ENCODE measurements at regions not wholly inside any gene's neighbourhood (a gene's known extent, or its start where the extent isn't known, plus 50 kb on each side); places are given as distances from the start of the nearest gene placed in this dataset.

GRCh38 chr16:72302332-72302731 lies 130.4 kb upstream of the PMFBP1 start:
- no peak for DNase-seq (ENCODE audit: low read depth)

DNA sequence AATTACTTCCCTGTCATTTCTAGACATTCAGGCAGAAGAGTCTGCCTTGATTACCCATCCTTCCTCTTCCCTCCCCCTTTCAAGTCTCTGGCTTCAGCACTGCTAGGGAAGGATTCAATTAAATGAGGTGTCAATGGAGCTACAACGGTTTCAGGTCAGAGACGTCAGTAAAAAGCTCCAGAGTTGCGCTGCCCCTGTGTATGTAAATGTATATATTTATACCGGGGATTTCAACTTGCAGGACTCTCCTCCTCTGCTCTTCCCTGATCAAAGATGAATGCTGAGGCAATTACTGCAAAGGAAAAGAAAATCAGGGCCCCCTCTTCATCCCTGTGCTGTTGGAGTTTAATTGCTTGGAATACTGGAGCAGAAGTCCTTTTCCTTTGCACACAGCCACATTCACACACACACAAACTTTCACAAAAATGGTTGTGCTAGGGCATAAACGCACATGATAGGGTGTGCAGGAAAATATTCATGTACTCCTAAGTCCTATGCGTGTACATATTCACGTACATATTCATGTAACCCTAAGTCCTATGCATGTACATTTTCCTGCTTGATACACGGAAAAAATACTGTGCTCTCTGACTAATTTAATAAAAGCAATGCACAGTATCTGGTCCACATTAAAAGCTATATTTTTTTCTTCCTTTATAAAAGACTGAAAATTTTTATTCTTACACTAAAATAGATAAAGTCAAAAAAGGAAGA lies 129.7 kb upstream of the PMFBP1 start:
- DNase-seq (ENCODE audit: low read depth) = no peak

More at GRCh38 chr16:72302332-72302731, 130.4 kb upstream of the PMFBP1 start:
- no peak overlapping the region for H3K4me3 ChIP-seq (ENCODE audit: low read depth, low read length)

DNA sequence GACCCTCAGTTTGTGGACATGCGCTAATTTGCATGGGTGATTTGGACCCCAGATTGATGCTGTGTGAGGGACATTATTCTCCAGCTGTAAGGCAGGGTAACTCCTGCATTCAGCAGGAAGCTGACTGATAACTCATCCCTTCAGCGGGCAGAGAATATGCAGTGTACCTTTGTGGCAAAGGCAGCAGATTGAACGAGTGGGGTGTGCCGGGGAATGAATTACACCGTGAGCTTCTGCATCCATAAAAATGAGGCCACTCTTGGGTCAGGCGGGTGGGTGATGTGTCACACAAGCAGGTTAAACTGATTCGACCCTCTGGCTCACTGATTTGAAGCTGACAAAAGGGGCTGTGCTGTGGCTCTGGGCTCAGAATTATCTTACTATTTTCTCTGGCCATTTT lies 128.9 kb upstream of the PMFBP1 start:
- DNase-seq (ENCODE audit: low read depth) = no peak

More for the DNA sequence above, 129.7 kb upstream of the PMFBP1 start:
- H3K4me3 ChIP-seq (ENCODE audit: low read depth, low read length) = no peak overlapping the region

DNA sequence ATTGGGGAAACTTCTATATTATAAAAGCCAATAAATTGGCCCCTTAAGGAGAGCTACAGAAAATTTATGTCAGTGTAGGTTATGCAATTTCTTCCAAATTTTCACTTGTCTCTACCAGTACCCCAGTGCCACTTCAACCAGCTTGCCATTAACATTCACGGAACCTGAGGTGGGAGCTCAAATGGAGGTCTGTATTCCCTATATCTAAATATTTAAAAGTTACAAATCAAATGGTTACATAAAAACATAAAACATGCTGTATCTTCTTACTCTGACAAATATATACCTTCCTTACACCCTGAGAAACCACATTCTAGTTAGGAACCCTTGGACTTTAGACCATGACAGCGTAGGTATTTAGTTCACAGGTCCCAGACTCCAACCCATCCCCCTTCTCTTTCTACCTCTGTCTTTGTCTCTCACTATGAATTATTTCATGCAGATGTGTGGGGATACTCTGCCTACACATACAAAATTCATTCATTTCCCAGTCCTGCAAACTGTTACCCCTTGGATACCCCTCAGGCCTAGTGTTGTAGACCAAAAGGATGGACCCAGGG lies 127.8 kb upstream of the PMFBP1 start:
- no peak for DNase-seq (ENCODE audit: low read depth)

More for the DNA sequence above, 128.9 kb upstream of the PMFBP1 start:
- no peak overlapping the region for H3K4me3 ChIP-seq (ENCODE audit: low read depth, low read length)

GRCh38 chr16:72298961-72299360 lies 127.0 kb upstream of the PMFBP1 start:
- no peak for DNase-seq (ENCODE audit: low read depth)
- H3K4me3 ChIP-seq (ENCODE audit: low read depth, low read length) = no peak overlapping the region

More for the DNA sequence above, 127.8 kb upstream of the PMFBP1 start:
- no peak overlapping the region for H3K4me3 ChIP-seq (ENCODE audit: low read depth, low read length)

- no peak for DNase-seq (ENCODE audit: low read depth)
- no peak overlapping the region for H3K4me3 ChIP-seq (ENCODE audit: low read depth, low read length)
Measured at GRCh38 chr16:72295914-72296313, 124.0 kb upstream of the PMFBP1 start.

GRCh38 chr16:72291531-72291981 lies 119.6 kb upstream of the PMFBP1 start:
- no peak overlapping the region for H3K4me3 ChIP-seq (ENCODE audit: low read depth, low read length)
- peak; percentile 91 for DNase-seq (ENCODE audit: low read depth)

DNA sequence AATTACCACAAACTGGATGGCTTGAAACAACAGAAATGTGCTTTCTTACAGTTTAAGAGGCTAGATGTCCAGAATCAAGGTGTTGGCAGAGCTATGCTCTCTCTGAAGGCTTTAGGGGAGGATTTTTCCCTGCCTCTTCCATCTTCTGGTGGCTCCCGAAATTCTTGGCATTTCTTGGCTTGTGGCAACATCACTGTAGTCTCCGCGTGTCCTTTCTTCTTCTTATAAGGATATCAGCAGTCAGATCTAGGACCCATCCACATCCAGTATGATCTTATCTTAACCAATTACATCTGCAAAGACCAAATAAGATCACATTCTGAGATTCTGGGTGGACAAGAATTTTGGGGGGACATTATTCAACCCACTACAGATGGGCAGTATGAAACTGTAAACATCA lies 119.2 kb upstream of the PMFBP1 start:
- no peak for DNase-seq (ENCODE audit: low read depth)
- H3K4me3 ChIP-seq (ENCODE audit: low read depth, low read length) = no peak overlapping the region

GRCh38 chr16:72287649-72288048 lies 115.7 kb upstream of the PMFBP1 start:
- no peak overlapping the region for H3K4me3 ChIP-seq (ENCODE audit: low read depth, low read length)
- no peak for DNase-seq (ENCODE audit: low read depth)

GRCh38 chr16:72286936-72287620 lies 115.1 kb upstream of the PMFBP1 start:
- no peak overlapping the region for H3K4me3 ChIP-seq (ENCODE audit: low read depth, low read length)
- DNase-seq (ENCODE audit: low read depth) = no peak

- no peak overlapping the region for H3K4me3 ChIP-seq (ENCODE audit: low read depth, low read length)
- DNase-seq (ENCODE audit: low read depth) = no peak
Measured at GRCh38 chr16:72285728-72286127, 113.8 kb upstream of the PMFBP1 start.

DNA sequence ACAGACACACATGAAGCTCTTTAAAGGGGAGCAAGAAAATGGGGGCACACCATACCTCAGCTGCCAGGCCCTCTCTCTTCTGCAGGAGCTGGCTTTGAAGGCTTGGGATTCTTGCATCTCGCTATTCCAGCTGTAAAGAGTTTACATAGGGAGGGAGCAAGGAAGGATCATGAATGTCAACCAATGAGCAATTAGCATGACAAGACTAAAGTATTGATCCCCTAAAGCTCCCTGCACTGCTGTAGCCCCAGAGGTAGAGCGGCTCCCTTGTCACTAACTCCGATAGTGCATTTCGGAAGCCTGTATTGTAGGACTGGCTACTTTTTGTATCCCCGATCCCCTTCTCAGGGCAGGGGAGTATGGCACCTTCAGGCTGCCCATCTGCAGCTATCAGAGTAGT lies 113.4 kb upstream of the PMFBP1 start:
- no peak overlapping the region for H3K4me3 ChIP-seq (ENCODE audit: low read depth, low read length)
- no peak for DNase-seq (ENCODE audit: low read depth)

DNA sequence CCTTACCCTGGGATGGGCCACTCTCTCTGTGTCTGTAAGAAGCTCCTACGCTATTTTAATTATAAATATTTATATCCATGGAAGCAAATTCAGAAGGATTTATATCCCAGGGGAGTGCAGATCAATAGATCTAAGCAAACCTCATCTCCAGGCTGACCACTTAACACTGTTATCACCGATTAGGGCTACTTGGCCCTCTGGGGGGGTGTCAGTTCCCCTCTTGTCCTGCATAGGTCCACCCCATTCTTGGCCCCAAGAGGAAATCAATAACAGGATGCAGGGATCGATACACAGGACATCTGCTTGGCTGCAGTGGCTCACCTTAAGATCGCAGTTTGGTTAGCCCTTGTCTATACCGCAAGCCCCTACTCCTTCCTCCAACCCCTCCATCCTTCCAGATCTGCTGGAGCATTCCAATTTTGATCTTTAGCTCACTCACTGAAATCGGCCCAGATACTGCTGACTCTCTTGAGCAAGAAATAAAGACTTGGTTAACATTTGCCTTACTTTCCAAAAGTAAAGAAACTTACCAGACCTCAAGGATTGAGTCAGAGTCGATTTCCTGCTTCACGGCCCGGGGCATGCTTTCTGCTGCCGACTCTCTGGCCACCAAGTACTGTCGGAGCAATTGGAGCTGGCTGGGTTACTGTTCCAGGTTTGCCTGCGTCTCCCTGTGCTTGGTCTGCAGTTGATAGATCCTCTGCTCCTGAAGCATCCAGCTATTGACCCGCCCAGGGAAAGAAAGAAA lies 112.3 kb upstream of the PMFBP1 start:
- no peak for DNase-seq (ENCODE audit: low read depth)
- H3K4me3 ChIP-seq (ENCODE audit: low read depth, low read length) = no peak overlapping the region

DNA sequence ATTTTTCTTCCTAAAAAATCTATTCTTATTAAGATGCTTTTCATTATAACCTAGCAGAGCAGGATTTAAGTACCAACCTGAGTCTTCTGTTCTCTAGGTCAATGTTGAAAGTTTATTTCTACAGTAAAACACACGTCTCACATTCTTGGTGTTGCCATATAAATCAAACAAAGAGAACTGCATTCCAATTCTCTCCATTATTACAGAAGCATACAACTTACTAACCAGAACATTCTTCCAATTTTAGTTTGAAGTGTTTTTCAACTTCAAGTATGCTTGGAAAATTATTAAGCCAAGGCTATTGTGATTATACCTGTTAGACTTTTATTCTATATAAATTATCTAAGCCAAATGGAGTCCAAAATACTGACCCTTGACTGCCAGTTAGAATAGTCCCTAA lies 110.4 kb upstream of the PMFBP1 start:
- H3K4me3 ChIP-seq (ENCODE audit: low read depth, low read length) = no peak overlapping the region
- no peak for DNase-seq (ENCODE audit: low read depth)

DNA sequence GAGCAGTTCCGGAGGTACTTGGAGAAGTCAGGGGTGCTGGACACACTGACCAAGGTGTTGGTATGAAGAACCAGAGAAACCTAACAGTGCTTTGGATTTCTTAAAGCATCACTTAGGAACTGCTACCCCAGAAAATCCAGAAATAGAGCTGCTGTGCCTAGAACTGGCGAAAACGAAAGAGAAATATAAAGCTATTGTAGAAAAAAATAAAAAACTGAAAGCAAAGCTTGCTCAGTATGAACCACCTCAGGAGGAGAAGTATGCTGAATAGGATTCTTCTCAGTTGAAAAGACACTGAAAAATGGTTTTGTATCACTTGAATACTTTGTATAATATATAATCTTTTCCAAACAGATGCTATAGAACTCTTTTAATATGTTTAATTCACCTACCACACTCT lies 106.3 kb upstream of the PMFBP1 start:
- DNase-seq (ENCODE audit: low read depth) = no peak

GRCh38 chr16:72277749-72278148 lies 105.8 kb upstream of the PMFBP1 start:
- no peak for DNase-seq (ENCODE audit: low read depth)
- H3K4me3 ChIP-seq (ENCODE audit: low read depth, low read length) = no peak overlapping the region

More for the DNA sequence above, 106.3 kb upstream of the PMFBP1 start:
- H3K4me3 ChIP-seq (ENCODE audit: low read depth, low read length) = no peak overlapping the region

GRCh38 chr16:72271699-72272240 lies 99.8 kb upstream of the PMFBP1 start:
- no peak for DNase-seq (ENCODE audit: low read depth)
- H3K4me3 ChIP-seq (ENCODE audit: low read depth, low read length) = no peak overlapping the region

GRCh38 chr16:72270531-72270930 lies 98.6 kb upstream of the PMFBP1 start:
- no peak overlapping the region for H3K4me3 ChIP-seq (ENCODE audit: low read depth, low read length)
- no peak for DNase-seq (ENCODE audit: low read depth)

DNA sequence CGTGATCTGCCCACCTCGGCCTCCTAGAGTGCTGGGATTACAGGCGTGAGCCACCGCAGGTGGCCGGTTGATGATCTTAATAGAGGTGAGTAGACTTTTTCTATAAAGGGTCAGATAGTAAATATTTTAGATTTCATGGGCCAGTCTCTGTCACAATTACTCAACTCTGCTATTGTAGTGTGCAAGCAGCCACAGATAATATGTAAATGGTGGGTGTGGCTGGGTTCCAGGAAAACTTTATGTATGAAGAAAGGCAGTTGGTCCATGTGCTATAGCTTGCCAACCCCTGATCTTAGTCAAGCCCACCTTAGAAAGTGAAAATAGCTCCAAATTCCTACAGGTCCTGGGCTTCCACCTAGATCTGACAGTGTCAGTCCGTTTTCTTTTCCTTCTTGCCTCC lies 94.9 kb upstream of the PMFBP1 start:
- no peak overlapping the region for H3K4me3 ChIP-seq (ENCODE audit: low read depth, low read length)
- DNase-seq (ENCODE audit: low read depth) = no peak

DNA sequence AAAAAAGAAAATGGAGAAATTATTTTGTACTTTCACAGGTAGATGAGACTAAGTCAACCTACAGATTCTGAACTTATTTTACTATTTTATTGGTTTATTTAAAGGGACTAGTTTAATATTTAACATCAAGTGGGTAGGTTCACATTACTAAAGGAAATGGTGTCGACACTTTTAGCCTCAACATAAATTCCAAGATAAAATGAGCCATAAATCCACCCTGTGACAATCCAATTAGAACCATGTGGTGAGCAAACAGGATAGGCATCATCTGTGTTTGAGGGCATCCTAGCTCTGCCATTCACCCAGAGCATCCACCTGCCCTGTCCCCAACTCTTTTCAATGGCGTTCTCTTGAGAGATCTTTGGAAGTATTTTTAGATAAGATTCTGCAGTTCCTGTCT lies 92.8 kb upstream of the PMFBP1 start:
- no peak for DNase-seq (ENCODE audit: low read depth)
- H3K4me3 ChIP-seq (ENCODE audit: low read depth, low read length) = no peak overlapping the region
